HCEC 1CT (cell line): ENCODE measurements at regions not wholly inside any gene's neighbourhood (a gene's known extent, or its start where the extent isn't known, plus 50 kb on each side); places are given as distances from the start of the nearest gene placed in this dataset.
"Not testable (repeated sequence)": the region's sequence is repeated elsewhere in the genome, so short reads cannot be mapped to it uniquely, and the experiment has no call there.

Source experiments
- DNase-seq: peaks from one replicate; pipeline ENCODE4 v3.0.0-alpha.2; 2017

- DNase-seq = peak; percentile 17
Observed at GRCh38 chr1:187844313-187844712, 1015.6 kb downstream of the PLA2G4A start.

GRCh38 chr1:187847531-187847930 is 1018.8 kb downstream of the PLA2G4A start:
- DNase-seq = no peak

GRCh38 chr1:187848321-187848720 is 1019.6 kb downstream of the PLA2G4A start:
- DNase-seq = no peak

- DNase-seq = not testable (repeated sequence)
Observed at GRCh38 chr1:187850146-187850545, 1021.4 kb downstream of the PLA2G4A start.

- DNase-seq = no peak
Observed at GRCh38 chr1:187853505-187853904, 1024.8 kb downstream of the PLA2G4A start.

GRCh38 chr1:187854457-187854856 is 1025.7 kb downstream of the PLA2G4A start:
- no peak for DNase-seq

- peak; percentile 32 for DNase-seq
Observed at GRCh38 chr1:187862506-187862905, 1033.8 kb downstream of the PLA2G4A start.

GRCh38 chr1:187870552-187870951 is 1041.8 kb downstream of the PLA2G4A start:
- DNase-seq = no peak

- DNase-seq = no peak
Observed at GRCh38 chr1:187871177-187871845, 1042.6 kb downstream of the PLA2G4A start.

GRCh38 chr1:187872550-187872949 is 1043.8 kb downstream of the PLA2G4A start:
- DNase-seq = no peak

- no peak for DNase-seq
Observed at GRCh38 chr1:187873126-187873525, 1044.4 kb downstream of the PLA2G4A start.

- DNase-seq = no peak
Observed at GRCh38 chr1:187876775-187877174, 1048.0 kb downstream of the PLA2G4A start.

- no peak for DNase-seq
Observed at GRCh38 chr1:187877220-187877619, 1048.5 kb downstream of the PLA2G4A start.

- no peak for DNase-seq
Observed at GRCh38 chr1:187878883-187879282, 1050.1 kb downstream of the PLA2G4A start.

- DNase-seq = no peak
Observed at GRCh38 chr1:187883356-187883755, 1054.6 kb downstream of the PLA2G4A start.

- DNase-seq = no peak
Observed at GRCh38 chr1:187891993-187892682, 1063.4 kb downstream of the PLA2G4A start.

GRCh38 chr1:187892683-187893039 is 1063.9 kb downstream of the PLA2G4A start:
- no peak for DNase-seq

- no peak for DNase-seq
Observed at GRCh38 chr1:187893471-187893870, 1064.7 kb downstream of the PLA2G4A start.

- no peak for DNase-seq
Observed at GRCh38 chr1:187894349-187894748, 1065.6 kb downstream of the PLA2G4A start.

GRCh38 chr1:187903223-187903622 is 1074.5 kb downstream of the PLA2G4A start:
- DNase-seq = no peak

GRCh38 chr1:187909382-187909781 is 1080.6 kb downstream of the PLA2G4A start:
- no peak for DNase-seq

- DNase-seq = no peak
Observed at GRCh38 chr1:187911820-187912219, 1083.1 kb downstream of the PLA2G4A start.

GRCh38 chr1:187920976-187921375 is 1092.2 kb downstream of the PLA2G4A start:
- DNase-seq = no peak

- DNase-seq = no peak
Observed at GRCh38 chr1:187921426-187921825, 1092.7 kb downstream of the PLA2G4A start.

GRCh38 chr1:187922255-187922654 is 1093.5 kb downstream of the PLA2G4A start:
- no peak for DNase-seq
